K562 (cell line): ENCODE measurements at regions not wholly inside any gene's neighbourhood (a gene's known extent, or its start where the extent isn't known, plus 50 kb on each side); places are given as distances from the start of the nearest gene placed in this dataset.

Experiments
- ATAC-seq: fragments of 200-7000 bp; cut with Tn5 transposase; 3 replicates; pipeline ENCODE4 v1.9.1; 2020; ENCODE audit warnings: moderate library complexity
- BruUV-seq: library from RNA; stranded (reverse); fragments of 400-500 nt; replicated peaks from 2 replicates; lab custom pipeline; 2021; lab: Mats Ljungman, UMichigan
- CTCF ChIA-PET: fragments of 300-600 bp; formaldehyde crosslinking; extraction: SDS; loops from one replicate; lab custom pipeline; 2021; ENCODE audit warnings: low intra/inter-chr PET ratio; lab: Yijun Ruan, JAX
- POLR2A ChIA-PET: fragments of 300-600, 350-650 bp; sonication (Branson Sonifier 250); formaldehyde crosslinking; extraction: SDS; loops from one replicate; lab custom pipeline; 2021; ENCODE audit warnings: antibody characterized with exemption, inconsistent platforms; lab: Yijun Ruan, JAX
- DNase-seq, 4 experiments: peaks; one replicate each; pipeline versions ENCODE4 v3.0.0 to v3.0.0-alpha.2; 2011 to 2018; ENCODE audit warnings: low spot score in 3 of 4, mixed read lengths in 3 of 4; ENCODE audit errors: extremely low read depth in 1 of 4
- FAIRE-seq: peaks from 2 replicates; lab custom pipeline; 2011; peaks lifted over from hg19 to GRCh38; lab: Jason Lieb, UNC
- H2AFZ ChIP-seq: 2 replicates; pipeline ENCODE4 v1.6.0; 2011; ENCODE audit warnings: low read depth, low read length, control low read depth, inconsistent platforms
- H3K27ac ChIP-seq: fragments of 200-600 bp; 3 replicates; pipeline ENCODE4 v1.8.0; 2011; ENCODE audit warnings: low read depth, mild to moderate bottlenecking, control low read depth, inconsistent platforms, low read length, moderate library complexity, mixed read lengths; ENCODE audit errors: extremely low read depth
- H3K27me3 ChIP-seq, 2 experiments: fragments of 300-600 bp in 1 of 2; 2 replicates in 1 of 2; 3 replicates in 1 of 2; pipeline versions ENCODE4 v1.6.0 to v1.8.0; 2011; ENCODE audit warnings: inconsistent platforms in 2 of 2, low read length in 2 of 2, mild to moderate bottlenecking in 1 of 2, mixed read lengths in 1 of 2, moderate library complexity in 1 of 2; ENCODE audit not compliant: control insufficient read depth in 2 of 2, insufficient read depth in 2 of 2
- H3K36me3 ChIP-seq: fragments of 300-600 bp; 3 replicates; pipeline ENCODE4 v1.8.0; 2011; ENCODE audit warnings: mild to moderate bottlenecking, low read length, inconsistent platforms; ENCODE audit not compliant: control insufficient read depth, insufficient read depth
- H3K4me1 ChIP-seq, 2 experiments: fragments of 200-600 bp in 1 of 2; replicated peaks in 1 of 2; 2 replicates in 1 of 2; 3 replicates in 1 of 2; pipeline versions ENCODE4 v1.5.1 to v1.8.0; 2011; ENCODE audit warnings: inconsistent platforms in 2 of 2, low read length in 2 of 2, mild to moderate bottlenecking in 1 of 2, mixed read lengths in 1 of 2, moderate library complexity in 1 of 2; ENCODE audit not compliant: control insufficient read depth in 2 of 2, insufficient read depth in 2 of 2
- H3K4me2 ChIP-seq: 2 replicates; pipeline ENCODE4 v1.6.1; 2011; ENCODE audit warnings: low read length, control low read depth, inconsistent platforms, mixed read lengths; ENCODE audit not compliant: insufficient read depth
- H3K4me3 ChIP-seq: fragments of 200-600 bp; sonication (generic), shearing (Covaris generic); 2 replicates; pipeline ENCODE4 v1.5.1; 2016; ENCODE audit warnings: control low read depth, inconsistent platforms
- H3K79me2 ChIP-seq: fragments of 200-600 bp; 3 replicates; pipeline ENCODE4 v1.8.0; 2011; ENCODE audit warnings: low read length, inconsistent platforms; ENCODE audit not compliant: control insufficient read depth, insufficient read depth
- H3K9ac ChIP-seq, 2 experiments: 2 replicates each; pipeline versions ENCODE4 v1.6.0 to v1.6.1; 2011; ENCODE audit warnings: low read depth in 2 of 2, low read length in 2 of 2, control low read depth in 1 of 2, inconsistent platforms in 1 of 2, mild to moderate bottlenecking in 1 of 2, mixed read lengths in 1 of 2; ENCODE audit not compliant: insufficient read depth in 1 of 2
- H3K9me1 ChIP-seq: one replicate; pipeline ENCODE4 v1.6.0; 2011; ENCODE audit warnings: inconsistent platforms, mild to moderate bottlenecking, low read length, moderate library complexity; ENCODE audit not compliant: control insufficient read depth, insufficient read depth
- H3K9me3 ChIP-seq: replicated peaks from 2 replicates; pipeline ENCODE4 v1.5.1; 2011; ENCODE audit warnings: low read depth, low read length, inconsistent platforms; ENCODE audit not compliant: control insufficient read depth, insufficient read depth
- H4K20me1 ChIP-seq: replicated peaks from 2 replicates; pipeline ENCODE4 v1.6.1; 2011; ENCODE audit warnings: low read length, inconsistent platforms, mixed read lengths; ENCODE audit not compliant: control insufficient read depth, insufficient read depth
- ARHGAP35 ChIP-seq: fragments of 450-650 bp; IDR thresholded peaks from 2 replicates; pipeline ENCODE4 v1.6.1; 2018; ENCODE audit not compliant: partially characterized antibody
- HMG20A ChIP-seq: fragments of 450-650 bp; formaldehyde crosslinking; conservative IDR thresholded peaks from 2 replicates; pipeline ENCODE4 v1.4.0; 2020; ENCODE audit warnings: mild to moderate bottlenecking, mixed read lengths
- NR1H2 ChIP-seq: sonication (generic); formaldehyde crosslinking; IDR thresholded peaks from 2 replicates; pipeline ENCODE4 v1.4.0; 2020; ENCODE audit warnings: mild to moderate bottlenecking, missing genetic modification reagents
- PCBP2 ChIP-seq: fragments of 200-400 bp; formaldehyde crosslinking; IDR thresholded peaks from 2 replicates; pipeline ENCODE4 v1.6.1; 2018; ENCODE audit warnings: low read length, low read depth, mild to moderate bottlenecking, moderate library complexity; ENCODE audit not compliant: poor library complexity, severe bottlenecking
- RBBP5 ChIP-seq: fragments of 200-600 bp; sonication (generic); IDR thresholded peaks from 2 replicates; pipeline ENCODE4 v1.6.1; 2012; ENCODE audit warnings: borderline replicate concordance, mild to moderate bottlenecking, low read length, control low read depth, inconsistent platforms; ENCODE audit not compliant: insufficient read depth, poor library complexity, severe bottlenecking
- SMARCA4 ChIP-seq: fragments of 450-650 bp; IDR thresholded peaks from 2 replicates; pipeline ENCODE4 v1.6.1; 2016
- U2AF2 ChIP-seq: fragments of 200-400 bp; formaldehyde crosslinking; optimal IDR thresholded peaks from 2 replicates; pipeline ENCODE3; 2017; ENCODE audit warnings: low read depth, mild to moderate bottlenecking, low read length
- ZBTB43 ChIP-seq: sonication (generic); formaldehyde crosslinking; IDR thresholded peaks from 2 replicates; pipeline ENCODE4 v1.8.0; 2023; ENCODE audit warnings: mild to moderate bottlenecking, missing genetic modification reagents
- ZKSCAN8 ChIP-seq: fragments of 200-800 bp; sonication (Bioruptor generic); IDR thresholded peaks from 2 replicates; pipeline ENCODE4 v1.6.1; 2016; ENCODE audit warnings: missing genetic modification characterization, missing compliant biosample characterization
- WGBS: fragments of 100-300 bp; shearing (Covaris generic); methylation state at CpG from one replicate; pipeline ENCODE4 v1.1.6; 2016; ENCODE audit warnings: low coverage, mixed read lengths; ENCODE audit not compliant: insufficient coverage; ENCODE audit errors: missing lambda C conversion rate; 5-methylcytosine and 5-hydroxymethylcytosine counted together
- in situ Hi-C: fragments of 300-500 bp; cut with MboI; formaldehyde crosslinking; loops from 4 replicates; pipeline ENCODE4 v1.15.0; 2018; ENCODE audit warnings: inconsistent platforms, mixed read lengths
- intact Hi-C: fragments of 100-400 bp; cut with micrococcal nuclease; formaldehyde crosslinking; loops from 2 replicates; pipeline ENCODE4 v1.14.2; 2022

DNA sequence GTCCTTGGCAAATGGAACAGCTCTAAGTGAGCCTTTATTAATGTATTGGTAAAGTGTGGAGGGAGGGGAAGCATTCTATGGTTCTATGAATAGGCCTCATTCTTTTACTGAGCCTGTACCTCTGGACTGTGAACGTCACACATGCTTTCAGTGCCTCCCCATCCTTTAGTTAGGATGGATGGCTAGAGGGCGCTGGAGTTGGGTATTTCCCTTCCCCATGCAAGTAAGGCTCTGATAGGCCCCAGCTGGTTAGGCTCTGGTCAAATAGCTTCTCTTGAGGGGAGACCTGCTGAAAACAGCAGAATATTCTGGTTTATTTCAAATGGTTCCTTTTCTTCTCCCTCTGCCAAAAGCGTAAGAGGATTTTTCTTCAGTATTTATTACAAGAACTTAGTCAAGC is 860.9 kb upstream of the MDGA2 start:
- CTCF ChIA-PET: no interaction called here
- POLR2A ChIA-PET: no interaction called here
- in situ Hi-C loops: no loop called here
- H3K27ac ChIP-seq: no peak overlapping the region
- H3K36me3 ChIP-seq: no peaks in the 10 kb centered on the region
- no peak for FAIRE-seq
- H3K4me1 ChIP-seq: no peaks in the 10 kb centered on the region
- no peak overlapping the region for H3K9ac ChIP-seq
- no peaks in the 10 kb centered on the region for H3K79me2 ChIP-seq
- TF ChIP-seq NR1H2 (CRISPR knock-in tag) (no peak), ZKSCAN8 (CRISPR knock-in tag) (no peak), RBBP5 (no peak), ARHGAP35 (no peak), PCBP2 (no peak), HMG20A (no peak), U2AF2 (no peak), SMARCA4 (no peak)
- TF ChIP-seq, all 486 proteins: peak for 0
- no peaks in the 10 kb centered on the region for H3K9me3 ChIP-seq
- H3K9me1 ChIP-seq: no peaks in the 10 kb centered on the region
- no peak for DNase-seq
- no peaks in the 10 kb centered on the region for H4K20me1 ChIP-seq
- H2AFZ ChIP-seq: no peak overlapping the region
- no peak overlapping the region for H3K4me3 ChIP-seq
- ATAC-seq: no peak
- no peaks in the 10 kb centered on the region for H3K27me3 ChIP-seq
- intact Hi-C loops: no loop called here
- no peak overlapping the region for H3K4me2 ChIP-seq
- 0% methylated on average over 3 of the region's 3 CpGs for WGBS
- BruUV-seq: no TSS peak

- in situ Hi-C loops (no loop called here), intact Hi-C loops (no loop called here)
- Histone ChIP-seq H3K9me1 (no peaks in the 10 kb centered on the region), H3K9me3 (no peaks in the 10 kb centered on the region), H3K79me2 (no peaks in the 10 kb centered on the region), H3K27me3 (no peaks in the 10 kb centered on the region), H3K27ac (no peak overlapping the region), H3K9ac (no peak overlapping the region), H3K4me1 (no peaks in the 10 kb centered on the region), H4K20me1 (no peaks in the 10 kb centered on the region), H3K4me2 (no peak overlapping the region), H2AFZ (no peak overlapping the region), H3K36me3 (no peaks in the 10 kb centered on the region), H3K4me3 (no peak overlapping the region)
- FAIRE-seq (no peak), DNase-seq (no peak), ATAC-seq (no peak)
- no TSS peak for BruUV-seq
- WGBS: 0% methylated on average over 2 of the region's 2 CpGs
- ChIA-PET CTCF (no interaction called here), POLR2A (no interaction called here)
- TF ChIP-seq ZBTB43 (CRISPR knock-in tag): no peak
Observed at GRCh38 chr14:48527832-48528231, 852.4 kb upstream of the MDGA2 start.
